Daoy (cell line): ENCODE measurements at regions not wholly inside any gene's neighbourhood (a gene's known extent, or its start where the extent isn't known, plus 50 kb on each side); places are given as distances from the start of the nearest gene placed in this dataset.

Experiments used
- DNase-seq: peaks from one replicate; pipeline ENCODE4 v3.0.0-alpha.2; 2015; ENCODE audit warnings: low read depth

GRCh38 chr12:3991798-3992580, 118.8 kb upstream of the PARP11 start:
- DNase-seq, result no peak

GRCh38 chr12:3990501-3991280, 117.5 kb upstream of the PARP11 start:
- DNase-seq, result no peak

- no peak for DNase-seq
Observed at GRCh38 chr12:3989218-3989550, 116.0 kb upstream of the PARP11 start.

GRCh38 chr12:3988519-3989217, 115.5 kb upstream of the PARP11 start:
- DNase-seq, result peak; percentile 20

- DNase-seq, result no peak
Observed at GRCh38 chr12:3987571-3987970, 114.4 kb upstream of the PARP11 start.

- no peak for DNase-seq
Observed at GRCh38 chr12:3980504-3981272, 107.5 kb upstream of the PARP11 start.

- no peak for DNase-seq
Observed at GRCh38 chr12:3977621-3978020, 104.4 kb upstream of the PARP11 start.

- DNase-seq, result no peak
Observed at GRCh38 chr12:3976351-3976938, 103.2 kb upstream of the PARP11 start.

- DNase-seq, result no peak
Observed at GRCh38 chr12:3975652-3976051, 102.5 kb upstream of the PARP11 start.

GRCh38 chr12:3974883-3975282, 101.7 kb upstream of the PARP11 start:
- DNase-seq, result no peak

- DNase-seq, result no peak
Observed at GRCh38 chr12:3973973-3974644, 100.9 kb upstream of the PARP11 start.

- DNase-seq, result no peak
Observed at GRCh38 chr12:3973269-3973884, 100.2 kb upstream of the PARP11 start.

GRCh38 chr12:3972576-3972975, 99.4 kb upstream of the PARP11 start:
- no peak for DNase-seq

GRCh38 chr12:3968523-3968922, 95.3 kb upstream of the PARP11 start:
- DNase-seq, result no peak

- DNase-seq, result no peak
Observed at GRCh38 chr12:3967556-3968160, 94.5 kb upstream of the PARP11 start.

GRCh38 chr12:3966376-3966775, 93.2 kb upstream of the PARP11 start:
- DNase-seq, result no peak

- no peak for DNase-seq
Observed at GRCh38 chr12:3965046-3965445, 91.8 kb upstream of the PARP11 start.

- DNase-seq, result peak; percentile 38
Observed at GRCh38 chr12:3964439-3964838, 91.2 kb upstream of the PARP11 start.

GRCh38 chr12:3962631-3963483, 89.7 kb upstream of the PARP11 start:
- peak; percentile 40 for DNase-seq
